ENCODE measurements at regions not wholly inside any gene's neighbourhood (a gene's known extent, or its start where the extent isn't known, plus 50 kb on each side); places are given as distances from the start of the nearest gene placed in this dataset.
"Not testable (repeated sequence)": the region's sequence is repeated elsewhere in the genome, so short reads cannot be mapped to it uniquely, and the experiment has no call there.

DNA sequence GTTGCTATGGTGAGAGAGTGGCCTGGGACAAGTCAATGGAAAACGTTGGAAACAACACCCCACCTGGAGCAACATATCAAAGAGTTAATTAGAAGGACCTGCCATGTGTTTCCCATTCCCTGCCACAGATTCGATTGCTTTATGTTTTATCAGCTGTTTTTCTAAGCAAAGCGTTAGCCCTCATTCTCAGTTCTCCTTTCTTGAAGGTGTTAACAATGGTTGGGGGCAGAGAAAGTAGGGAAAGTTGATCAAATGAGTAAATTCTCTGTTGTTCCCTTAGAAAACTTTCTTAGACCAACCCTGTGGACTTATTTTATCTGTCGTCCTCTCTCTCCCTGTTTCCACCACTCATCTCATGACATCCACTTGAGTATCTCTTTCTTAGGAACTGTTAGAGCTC lies 102.5 kb downstream of the ADAMTS15 start:
- DNase-seq (ENCODE audit: low read depth, low spot score): no peak

DNA sequence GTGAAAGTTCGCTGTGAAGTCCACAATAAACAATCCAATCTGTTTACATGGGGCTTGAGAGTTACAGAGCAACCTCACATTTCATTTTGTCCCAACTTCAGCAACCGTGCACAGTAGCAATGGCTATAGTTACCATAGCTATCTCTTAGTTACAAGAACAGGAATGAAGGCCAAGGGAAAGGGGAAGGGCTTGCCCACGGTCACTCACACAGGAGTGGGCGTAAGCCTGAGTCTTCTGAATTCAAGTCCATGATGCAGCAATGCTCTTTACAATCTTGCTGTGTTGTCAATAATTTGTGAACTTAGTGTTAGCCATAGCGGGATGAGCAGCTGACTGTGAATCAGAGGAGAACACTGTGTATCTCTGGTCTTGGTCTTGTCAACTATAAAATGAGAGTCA lies 102.9 kb downstream of the ADAMTS15 start:
- no peak for DNase-seq (ENCODE audit: low read depth, low spot score)

DNA sequence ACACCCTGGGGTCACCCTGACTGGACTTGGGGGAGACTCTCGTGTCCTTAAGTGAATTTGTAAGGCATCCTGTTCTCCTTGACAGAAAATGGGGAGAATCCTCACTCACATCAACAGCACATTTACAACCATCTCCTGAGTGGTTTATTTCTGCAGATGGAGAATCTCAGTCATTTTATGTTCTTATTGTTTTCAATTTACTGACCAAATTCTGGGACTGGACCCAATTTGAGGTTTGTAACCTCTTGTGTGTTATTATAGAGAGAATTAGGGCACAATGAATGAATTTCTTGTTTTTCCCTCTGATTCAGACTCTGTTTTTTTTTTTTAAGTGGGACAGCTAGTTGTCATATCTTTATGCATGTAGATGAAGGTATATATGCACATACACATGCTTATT lies 104.9 kb downstream of the ADAMTS15 start:
- DNase-seq (ENCODE audit: low read depth, low spot score): no peak

DNA sequence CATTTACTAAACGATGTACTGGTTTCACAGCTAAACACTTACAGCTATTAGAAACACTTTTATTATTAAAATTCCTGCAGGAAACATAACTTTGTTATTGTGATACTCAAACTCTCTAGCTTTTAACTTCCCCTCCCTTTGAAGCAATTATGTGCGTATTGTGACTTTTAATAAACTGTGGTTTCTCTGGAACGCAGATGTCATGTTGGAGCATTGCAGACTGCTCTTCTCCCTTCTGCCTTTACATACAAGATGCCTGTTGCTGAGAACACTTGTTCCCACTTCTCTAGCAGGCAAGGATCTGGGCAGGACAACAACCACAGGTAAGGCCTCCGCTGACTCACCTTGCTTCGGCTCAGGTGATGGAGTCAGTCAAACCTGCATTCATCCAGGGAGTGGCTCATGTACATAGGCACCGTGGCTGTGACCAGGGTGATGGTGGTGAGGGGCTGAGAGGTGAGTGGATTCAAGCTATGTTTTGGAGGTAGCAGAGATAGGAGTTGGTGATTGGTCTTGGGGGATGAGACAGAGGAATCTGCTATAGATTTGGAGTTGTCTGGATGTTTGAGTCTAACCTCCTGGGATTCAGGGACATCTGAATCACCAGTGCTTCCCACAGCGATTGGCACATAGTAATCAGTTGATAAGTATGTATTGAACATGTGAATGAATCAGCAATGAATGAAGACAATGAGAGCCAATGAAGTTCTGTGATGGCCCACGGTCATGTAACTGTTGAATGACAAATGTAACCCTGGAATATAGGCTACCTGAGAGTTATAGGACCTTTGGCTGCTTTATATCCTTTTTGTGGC lies 106.0 kb downstream of the ADAMTS15 start:
- no peak for DNase-seq (ENCODE audit: low read depth, low spot score)

DNA sequence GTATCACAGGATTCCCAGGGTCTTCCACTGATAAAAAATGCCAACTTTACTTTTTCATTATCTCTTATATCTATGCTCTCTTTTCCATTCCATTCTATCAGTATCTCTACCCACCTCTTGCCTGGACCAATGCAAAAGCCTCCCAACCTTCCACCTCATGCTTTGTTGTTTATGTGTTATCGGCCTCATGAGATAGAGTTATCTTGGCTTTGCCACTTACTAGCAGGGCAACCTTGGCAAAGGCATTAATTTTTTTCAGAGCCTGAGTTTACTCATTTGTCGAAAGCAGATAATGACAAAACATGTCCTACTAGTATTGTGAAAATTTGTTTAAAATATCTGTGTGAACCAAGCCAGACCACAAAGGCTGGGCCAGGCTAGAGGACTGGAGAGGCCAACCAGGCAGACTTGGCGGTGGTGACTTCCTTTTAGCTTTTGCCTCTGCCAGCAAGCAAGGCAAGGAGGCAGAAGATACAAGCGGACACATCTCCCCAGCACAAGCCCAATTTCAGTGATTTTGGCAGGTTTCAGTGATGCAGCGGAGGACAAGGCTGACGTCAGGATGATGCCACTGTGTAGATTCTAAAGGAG lies 106.9 kb downstream of the ADAMTS15 start:
- no peak for DNase-seq (ENCODE audit: low read depth, low spot score)

DNA sequence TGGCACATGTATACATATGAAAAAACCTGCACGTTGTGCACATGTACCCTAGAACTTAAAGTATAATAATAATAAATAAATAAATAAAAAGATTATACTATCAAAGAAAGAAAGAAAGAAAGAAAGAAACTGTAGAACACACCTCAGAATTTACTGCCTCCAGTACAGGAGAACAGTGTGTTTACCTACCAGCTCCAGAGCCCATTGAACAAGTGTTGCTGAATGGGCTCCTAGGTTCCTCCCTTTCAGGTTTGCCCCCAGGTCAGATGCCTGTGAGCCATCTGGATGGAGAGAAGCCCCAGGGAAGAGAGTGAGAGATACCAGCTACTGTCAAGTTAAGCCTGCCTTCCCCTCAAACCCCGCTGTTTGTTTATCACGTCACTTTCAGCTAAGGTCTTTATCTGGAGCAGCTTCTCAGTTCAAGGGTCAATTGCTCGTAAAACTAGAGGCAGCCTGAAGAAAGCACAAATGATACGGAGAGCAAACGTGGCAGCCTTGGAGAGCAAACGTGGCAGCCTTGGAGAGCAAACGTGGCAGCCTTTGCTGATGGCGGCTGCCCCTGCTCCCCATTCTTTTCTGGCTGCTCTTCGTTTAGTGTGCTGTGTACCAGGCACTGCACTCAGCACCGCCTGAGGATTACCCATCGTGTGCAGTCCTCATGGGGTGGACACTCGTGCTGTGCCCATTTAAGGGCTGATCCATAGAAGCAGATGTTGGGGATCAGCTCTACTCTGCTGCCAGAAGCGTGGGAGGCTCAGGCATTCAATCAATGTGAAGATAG lies 111.7 kb downstream of the ADAMTS15 start:
- no peak for DNase-seq (ENCODE audit: low read depth, low spot score)

DNA sequence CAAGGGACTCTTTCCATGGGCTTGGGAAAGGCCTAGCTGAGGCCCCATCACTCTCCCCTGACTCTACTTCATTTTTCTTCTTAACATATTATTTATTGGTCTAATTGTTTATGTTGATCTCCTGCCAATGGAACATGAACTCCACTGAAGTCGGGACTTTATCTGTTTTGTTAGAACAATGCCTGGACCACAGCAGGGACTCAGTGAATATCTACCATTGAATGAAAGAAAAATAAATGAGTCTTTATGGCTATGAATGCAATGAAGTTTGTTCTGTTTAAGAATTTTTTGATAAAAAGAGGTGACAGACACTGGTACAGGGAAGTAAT lies 112.3 kb downstream of the ADAMTS15 start:
- DNase-seq (ENCODE audit: low read depth, low spot score): no peak

DNA sequence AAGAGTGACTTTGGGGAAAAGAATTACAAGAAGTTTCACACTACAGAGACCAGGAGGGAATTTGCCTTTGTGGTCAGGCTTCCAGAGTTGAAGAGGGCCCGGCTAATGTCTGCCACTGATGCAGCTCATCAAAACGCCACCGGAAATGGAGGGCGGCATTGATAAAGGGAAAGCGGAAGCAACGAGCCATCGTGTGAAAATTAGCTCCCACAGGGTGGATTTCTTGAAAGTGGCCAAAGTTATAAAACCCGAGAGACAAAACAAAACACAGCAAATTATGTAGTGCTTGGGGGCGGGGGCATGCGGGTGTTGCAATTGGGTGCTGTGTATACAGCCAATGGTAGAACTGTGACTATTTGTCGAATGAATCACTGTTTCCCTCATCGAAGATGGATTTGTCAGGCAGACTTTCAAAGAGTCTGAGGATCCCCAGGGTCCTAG lies 113.0 kb downstream of the ADAMTS15 start:
- DNase-seq (ENCODE audit: low read depth, low spot score): no peak

DNA sequence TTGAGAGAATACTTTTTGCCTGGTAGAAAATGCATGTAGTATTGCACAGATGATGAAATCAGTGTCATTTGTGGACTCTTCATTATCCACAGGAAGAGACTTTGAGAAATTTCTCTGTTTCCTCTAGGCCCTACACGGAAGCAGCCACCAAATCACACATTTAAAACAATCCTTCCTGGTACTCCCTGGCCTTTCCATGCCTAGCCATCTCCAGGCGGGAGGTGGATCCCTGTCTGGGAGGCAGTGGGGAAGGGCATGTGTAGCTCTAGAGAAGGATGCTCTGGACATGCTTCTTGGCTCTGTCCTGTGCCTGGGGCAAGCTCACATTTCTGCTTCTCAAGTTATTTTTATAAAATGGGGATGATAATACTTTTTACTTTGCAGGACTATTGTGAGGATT lies 114.1 kb downstream of the ADAMTS15 start:
- DNase-seq (ENCODE audit: low read depth, low spot score): no peak

DNA sequence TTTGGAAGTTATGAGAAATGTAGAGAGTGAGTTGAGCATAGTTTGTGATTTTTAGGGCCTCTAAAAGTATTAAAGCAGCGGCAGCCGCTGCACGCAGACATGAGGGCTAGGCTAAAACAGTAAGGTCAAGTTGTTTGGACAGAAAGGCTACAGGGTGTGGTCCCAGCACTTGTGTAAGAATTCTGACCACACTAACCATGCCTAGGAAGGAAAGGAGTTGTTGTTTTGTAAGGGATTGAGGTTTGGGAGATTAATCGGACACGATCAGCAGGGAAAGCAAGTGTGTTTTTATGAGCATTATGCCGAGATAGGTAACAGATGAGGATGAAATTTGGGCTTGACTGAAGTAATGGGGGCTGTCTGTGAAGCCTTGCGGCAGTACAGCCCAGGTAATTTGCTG lies 117.9 kb downstream of the ADAMTS15 start:
- not testable (repeated sequence) for DNase-seq (ENCODE audit: low read depth, low spot score)

DNA sequence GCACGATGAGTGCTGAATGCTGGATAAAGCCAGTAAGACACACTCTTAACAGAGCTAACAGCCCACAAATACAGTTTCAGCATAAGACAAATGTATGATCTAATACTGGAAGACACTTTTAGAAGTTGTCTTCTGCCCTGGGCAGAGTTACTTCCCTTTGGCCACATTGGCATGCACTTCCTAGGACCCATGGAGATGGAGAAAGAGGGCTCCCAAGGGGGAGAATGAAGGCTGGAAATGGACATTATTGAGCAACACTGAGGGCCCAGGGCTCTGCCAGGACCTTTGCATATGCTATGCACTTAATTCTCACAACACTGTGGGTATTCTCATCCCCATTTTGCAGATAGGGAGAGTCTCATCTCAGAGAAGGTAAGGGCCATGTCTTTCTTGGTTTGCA lies 123.1 kb downstream of the ADAMTS15 start:
- no peak for DNase-seq (ENCODE audit: low read depth, low spot score)

DNA sequence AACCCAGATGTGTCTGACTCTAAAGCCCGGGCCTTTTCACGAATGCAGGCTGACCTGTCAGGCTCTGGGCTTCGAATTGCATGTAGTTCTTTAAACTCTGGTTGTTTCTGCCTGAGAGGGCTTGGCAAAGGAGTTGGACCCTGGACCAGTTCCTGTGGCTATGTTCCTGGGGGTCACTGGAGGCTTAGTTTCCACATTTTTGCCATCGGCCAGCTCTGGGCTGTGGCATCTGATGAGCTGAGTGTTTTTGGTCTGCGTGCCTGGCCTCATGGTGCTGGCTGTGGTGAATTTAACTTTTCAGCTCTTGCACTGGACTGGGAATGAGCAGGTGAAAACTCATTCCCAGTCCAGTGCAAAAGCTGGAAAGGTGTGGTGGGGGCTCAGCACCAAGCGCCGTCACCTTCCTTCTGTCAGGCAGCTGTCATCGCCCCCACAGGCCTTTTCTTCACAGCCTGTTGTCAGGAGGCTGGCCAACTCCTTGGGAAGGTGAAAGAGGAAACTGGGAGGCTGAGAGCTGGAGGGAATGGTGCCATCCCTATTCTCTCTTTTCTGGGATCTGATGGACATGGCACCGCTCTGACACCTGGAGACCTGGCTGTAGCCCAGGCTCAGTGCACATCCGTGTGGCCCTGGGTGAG lies 123.6 kb downstream of the ADAMTS15 start:
- DNase-seq (ENCODE audit: low read depth, low spot score): no peak

DNA sequence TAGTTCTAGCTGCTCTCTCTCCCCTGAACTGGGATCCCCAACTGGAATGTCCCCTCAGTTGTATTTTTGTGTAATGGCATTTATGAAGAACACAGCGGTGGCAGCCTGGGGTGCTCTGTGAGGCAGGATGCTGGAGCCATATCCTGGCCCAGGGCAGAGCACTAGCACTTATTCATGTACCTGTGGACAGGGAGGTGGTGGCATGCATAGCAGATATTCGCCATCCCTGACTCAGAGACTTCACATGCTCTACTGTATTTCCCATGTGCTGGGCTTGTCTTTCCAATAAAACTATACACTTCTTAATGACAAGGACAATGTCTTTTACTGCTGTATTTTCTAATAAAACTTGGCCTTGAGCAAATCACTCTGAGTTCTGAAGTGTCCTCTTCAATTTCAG lies 125.3 kb downstream of the ADAMTS15 start:
- DNase-seq (ENCODE audit: low read depth, low spot score): no peak

DNA sequence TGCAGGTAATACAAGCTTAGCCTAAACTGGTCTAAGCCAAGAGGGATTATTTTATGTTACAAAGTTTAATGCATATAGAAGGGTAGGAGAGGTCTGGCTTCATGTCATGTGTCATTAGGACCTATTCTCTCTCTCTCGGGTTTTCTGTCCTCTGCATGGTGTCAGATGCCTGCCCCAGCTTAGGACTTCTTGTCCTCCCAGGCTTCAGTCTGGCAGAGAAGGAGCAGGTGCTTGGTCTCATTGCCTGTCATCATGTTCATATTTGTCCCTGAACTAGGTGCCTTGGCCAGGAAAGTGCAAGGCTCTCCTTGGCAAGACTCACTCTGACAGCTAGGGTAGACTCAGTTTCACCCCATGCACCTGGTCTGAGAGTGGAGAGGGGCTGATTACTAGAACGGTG lies 126.3 kb downstream of the ADAMTS15 start:
- no peak for DNase-seq (ENCODE audit: low read depth, low spot score)

DNA sequence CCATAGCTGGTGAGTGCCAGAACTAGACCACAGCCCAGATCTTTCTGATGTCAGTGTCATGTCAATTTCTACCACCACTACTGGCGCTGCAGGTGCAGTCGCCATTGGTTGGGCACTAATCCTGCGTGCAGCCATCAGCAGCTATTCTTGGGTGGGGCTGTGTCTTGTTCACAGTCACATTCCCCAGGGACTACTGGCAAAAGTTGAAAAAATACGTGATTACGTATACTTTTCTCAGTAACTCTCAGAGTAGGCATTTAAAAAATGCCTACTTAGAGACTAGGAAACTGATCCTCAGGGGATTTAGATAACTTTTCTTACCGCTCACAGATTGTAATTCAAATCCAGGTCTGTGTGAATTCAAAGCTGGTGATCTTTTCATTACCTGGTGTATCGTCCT lies 127.7 kb downstream of the ADAMTS15 start:
- DNase-seq (ENCODE audit: low read depth, low spot score): no peak

DNA sequence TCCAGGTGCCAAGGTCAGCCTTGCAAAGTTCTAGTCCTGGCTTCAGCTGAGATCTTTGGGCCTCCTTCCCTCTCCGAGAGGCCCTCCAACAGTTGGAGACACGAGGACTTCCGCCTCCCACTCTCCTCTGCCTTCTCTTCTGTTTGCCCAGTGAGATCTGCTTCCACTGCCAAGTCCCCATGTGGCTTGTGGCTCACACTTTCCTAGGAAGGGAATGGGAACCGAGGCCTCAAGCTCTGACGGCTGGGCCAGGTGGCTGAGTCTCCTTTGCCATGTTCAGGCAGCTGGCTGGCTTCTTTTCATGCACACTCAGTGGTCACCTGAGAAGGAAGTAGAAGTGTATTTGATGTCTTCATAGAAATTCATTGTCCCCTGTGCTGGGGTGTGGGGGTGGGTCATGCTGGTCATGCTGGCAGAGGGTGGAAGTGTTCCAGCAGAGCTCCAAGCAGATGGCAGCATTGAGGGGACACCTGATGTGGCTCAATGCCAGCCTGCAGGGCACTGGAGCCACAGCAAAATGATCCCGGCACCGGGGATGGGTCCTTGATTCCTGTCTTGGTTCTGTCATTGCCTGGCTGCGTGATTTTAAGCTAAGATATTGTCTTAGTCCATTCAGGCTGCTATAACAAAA lies 130.4 kb downstream of the ADAMTS15 start:
- no peak for DNase-seq (ENCODE audit: low read depth, low spot score)

DNA sequence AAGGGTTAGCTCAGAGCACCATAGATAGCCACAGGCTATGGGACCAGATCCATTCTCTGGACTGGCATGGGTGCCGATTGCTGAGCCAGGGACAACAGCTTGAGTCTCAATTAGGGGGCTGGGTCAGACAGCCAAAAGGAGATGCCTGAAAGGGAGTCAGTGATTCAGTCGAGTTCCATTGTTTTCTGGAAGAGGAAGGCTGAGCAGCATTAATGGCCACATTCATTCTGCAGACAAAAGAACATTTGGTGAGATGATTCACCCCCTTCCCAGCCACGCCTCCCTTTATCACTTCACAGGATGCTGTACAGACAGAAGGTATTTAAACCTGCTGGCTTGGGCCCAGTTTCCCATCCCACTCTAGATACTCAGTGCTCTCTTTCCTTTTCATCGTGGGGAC lies 131.9 kb downstream of the ADAMTS15 start:
- DNase-seq (ENCODE audit: low read depth, low spot score): peak; percentile 19

DNA sequence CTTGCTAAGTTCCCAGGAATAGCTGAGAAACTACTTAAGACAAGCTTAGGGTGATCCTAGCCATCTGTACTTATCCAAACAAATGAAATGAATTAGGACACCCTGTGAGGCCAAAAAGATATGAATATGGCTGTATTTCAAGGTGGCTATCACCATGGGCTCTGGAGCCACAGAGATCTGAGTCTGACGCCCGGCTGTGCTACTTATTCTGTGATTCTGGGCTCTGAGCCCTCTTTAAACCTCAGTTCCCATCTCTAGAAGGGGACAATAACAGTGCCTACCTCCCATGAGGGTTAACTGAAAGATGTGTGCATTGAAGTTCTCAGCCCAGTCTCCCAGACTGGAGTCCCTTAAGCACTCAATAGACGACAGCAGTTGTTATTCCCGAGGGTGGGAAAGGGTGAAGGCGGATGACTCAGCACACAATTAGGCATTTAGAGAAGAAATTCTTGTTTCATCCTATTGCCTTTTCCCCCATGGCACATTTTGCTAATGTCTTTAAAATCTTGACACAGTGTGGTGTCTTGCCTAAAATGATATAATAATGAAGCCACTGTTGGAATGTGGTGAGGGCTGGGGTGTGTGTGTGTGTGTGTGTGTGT lies 132.5 kb downstream of the ADAMTS15 start:
- DNase-seq (ENCODE audit: low read depth, low spot score): no peak

DNA sequence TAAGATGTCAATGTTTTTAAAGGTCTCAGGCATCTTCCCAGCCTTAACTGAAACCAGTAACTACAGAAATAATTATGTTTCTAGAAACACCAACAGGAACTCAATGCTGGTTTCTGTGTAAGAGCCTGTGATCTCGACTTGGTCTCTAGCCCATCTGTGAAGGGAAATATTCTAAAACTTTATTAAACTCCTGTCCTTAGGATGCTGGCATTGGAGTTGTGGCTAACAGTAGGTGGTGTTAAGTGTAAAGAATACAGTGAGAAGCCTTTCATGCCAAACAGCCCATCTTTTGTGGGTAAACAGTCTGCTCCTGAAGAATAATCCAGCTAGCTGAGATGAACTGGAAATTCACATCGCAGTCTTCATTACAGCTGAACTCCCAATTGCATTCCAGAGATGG lies 133.2 kb downstream of the ADAMTS15 start:
- DNase-seq (ENCODE audit: low read depth, low spot score): no peak

DNA sequence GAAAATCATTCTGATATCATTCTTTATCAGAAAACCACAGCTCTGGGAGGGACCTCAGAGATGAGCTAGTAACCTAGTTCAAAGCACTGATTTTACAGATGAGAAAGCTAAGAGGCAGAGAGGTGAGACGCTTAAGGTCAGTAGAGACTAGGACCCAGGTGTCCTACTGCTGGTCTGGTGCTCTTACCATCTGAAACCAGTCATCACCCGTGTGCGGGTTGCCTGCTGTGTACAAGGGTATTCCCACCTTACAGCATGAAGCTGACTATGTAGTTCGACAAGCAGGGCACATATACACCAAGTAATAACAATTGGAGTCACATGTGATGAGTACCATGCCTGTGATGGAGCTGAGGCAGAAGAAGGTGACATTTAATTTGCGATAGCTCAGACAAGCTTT lies 133.7 kb downstream of the ADAMTS15 start:
- no peak for DNase-seq (ENCODE audit: low read depth, low spot score)

DNA sequence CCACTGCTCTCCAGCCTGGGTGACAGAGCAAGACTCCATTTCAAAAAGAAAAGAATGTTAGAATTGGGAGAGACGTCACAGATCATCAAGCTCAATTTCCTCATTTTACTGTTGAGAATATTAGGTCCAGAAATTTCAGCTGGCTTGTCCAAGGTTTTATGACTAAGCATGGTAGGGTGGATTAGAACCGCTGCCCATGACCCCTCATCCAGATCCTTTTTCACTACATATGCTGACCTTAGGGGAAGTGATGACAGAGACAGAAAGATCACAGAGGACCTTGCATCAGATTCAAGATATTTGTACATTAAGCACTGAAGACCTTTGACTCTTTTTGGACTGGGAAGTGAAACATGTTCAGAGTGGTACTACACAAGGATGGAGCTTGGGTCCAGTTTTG lies 134.5 kb downstream of the ADAMTS15 start:
- DNase-seq (ENCODE audit: low read depth, low spot score): no peak
